HG02852 (cell line): ENCODE measurements at regions not wholly inside any gene's neighbourhood (a gene's known extent, or its start where the extent isn't known, plus 50 kb on each side); places are given as distances from the start of the nearest gene placed in this dataset.

Experiments
- ATAC-seq: cut with Tn5 transposase; IDR thresholded peaks from one replicate; pipeline ENCODE4 v1.9.1; 2021; ENCODE audit warnings: mild to moderate bottlenecking, moderate library complexity; ENCODE audit not compliant: unreplicated experiment

DNA sequence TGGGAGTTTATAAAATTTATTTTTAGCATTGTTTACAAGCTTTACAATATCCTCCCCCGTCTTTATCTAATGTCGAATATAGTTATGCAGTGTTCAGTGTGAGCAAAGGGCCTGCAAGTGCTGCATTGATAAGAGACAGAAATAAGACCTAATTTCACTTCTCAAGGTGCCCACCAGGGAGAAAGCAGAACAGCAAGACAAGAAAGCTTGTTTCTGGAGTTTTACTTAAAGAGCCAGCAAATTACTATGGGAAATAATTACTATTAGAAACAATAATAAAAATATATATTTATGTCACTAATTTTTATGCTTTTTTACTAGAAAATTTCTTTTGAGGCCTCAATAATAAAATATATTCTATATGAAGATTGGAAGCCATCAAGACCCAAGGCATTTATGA lies 2677.7 kb downstream of the ARAP2 start:
- ATAC-seq = no peak

DNA sequence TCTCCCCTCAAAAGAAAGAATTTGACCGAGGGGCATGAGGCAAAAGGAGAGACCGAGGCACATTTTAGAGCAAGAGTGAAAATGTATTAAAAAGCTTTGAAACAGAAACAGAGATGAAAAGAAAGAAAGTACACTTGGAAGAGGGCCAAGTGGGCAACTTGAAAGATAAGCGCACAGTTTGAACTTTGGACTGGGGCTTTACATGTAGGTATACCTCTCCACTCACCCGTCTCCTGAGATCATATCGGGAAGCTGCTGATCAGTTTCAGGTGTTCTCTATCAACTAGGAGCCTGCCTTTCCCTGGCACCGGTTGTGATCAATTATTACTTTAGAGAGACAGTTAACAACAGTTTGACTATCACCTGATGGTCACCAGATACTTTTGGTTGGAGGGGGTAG lies 2666.5 kb downstream of the ARAP2 start:
- no peak for ATAC-seq

DNA sequence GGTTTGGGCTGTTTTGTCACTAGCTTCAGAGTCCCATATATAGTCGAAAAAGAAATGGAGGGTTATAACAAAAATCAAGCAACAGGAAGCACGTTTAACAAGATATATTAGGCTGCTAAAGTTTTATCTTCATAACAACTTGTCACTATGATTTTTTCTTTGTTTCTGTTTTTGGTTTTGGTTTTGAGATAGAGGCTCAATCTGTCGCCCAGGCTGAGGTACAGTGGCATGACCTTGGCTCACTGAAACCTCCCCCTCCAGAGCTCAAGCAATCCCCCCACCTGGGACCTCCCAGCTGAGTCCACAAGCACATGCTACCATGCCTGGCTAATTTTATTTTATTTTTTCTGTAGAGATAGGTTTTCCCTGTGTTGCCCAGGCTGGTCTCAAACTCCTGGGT lies 2664.4 kb downstream of the ARAP2 start:
- ATAC-seq = no peak

DNA sequence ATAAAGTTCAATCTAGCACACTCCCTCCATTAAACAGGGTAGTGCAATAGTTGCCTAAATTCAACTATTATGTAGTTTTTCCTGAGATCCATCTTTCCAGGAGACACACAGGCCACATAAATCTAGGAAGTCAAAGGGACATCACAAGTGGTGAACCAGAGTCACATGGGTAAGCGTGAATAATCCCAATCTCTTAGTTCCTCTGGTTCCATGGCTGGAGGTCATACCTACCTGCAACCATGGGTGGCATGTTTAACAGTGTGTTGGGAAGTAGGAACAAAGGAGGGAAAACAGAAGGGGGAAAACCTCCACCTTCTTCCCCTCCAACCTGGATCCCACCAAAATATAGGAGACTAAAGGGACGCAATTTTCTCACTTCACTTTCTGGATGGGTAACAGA lies 2651.6 kb downstream of the ARAP2 start:
- no peak for ATAC-seq

DNA sequence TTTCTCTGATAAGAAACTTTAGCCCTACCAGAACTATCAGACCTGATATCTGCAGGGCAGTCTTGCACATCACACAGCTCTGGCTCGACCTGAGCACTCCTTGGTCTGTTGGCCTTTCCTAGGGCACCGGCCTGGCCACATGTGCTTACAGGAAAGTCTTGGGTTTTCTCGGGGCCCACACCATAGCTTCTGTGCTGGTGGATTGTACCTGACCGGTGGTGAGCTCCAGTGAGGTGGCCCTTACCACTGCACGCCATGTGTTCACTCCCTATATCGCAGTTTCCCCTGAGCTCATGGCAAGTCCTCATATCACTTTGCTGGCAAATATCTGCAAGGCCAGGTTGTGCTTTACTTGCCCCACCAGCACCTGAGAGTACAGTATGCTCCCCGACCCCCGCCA lies 2637.4 kb downstream of the ARAP2 start:
- no peak for ATAC-seq

DNA sequence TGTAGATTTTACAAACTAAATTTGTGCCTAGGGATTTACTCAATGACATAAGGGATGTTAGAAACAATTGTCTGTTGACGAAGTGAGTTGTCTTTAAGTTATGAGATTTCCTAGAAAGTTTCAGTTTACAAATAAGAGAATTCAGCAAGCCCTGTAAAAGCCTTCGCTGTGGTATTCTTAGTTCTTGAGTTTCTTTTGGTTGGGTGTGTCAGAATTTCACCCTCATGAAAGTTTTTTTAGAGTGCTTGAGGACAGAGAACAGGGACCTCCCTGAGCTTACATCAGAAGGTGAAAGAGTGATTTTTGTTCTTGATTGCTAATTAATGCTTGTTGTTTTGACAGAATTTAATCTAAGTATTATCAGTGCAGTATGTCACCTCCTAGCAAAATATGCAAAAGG lies 2628.2 kb downstream of the ARAP2 start:
- no peak for ATAC-seq

DNA sequence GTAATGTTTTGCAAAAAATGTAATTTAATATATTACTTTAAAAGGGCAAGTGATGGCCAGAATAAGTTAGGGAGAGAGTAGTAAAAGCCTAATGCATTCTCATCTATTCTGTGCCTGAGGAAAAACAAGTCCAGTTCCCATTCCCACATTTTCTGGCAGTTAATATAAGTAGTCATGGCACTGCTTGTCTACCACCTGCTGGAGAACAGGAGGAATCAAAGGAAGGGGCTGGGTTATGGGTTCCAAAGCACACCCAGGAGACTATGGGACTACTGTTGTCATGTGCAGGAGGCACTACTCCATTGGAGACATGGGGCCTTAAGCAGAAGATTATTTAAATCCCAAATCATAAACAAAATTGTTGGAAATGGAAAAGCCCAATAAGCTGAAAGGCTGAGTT lies 2618.6 kb downstream of the ARAP2 start:
- no peak for ATAC-seq

DNA sequence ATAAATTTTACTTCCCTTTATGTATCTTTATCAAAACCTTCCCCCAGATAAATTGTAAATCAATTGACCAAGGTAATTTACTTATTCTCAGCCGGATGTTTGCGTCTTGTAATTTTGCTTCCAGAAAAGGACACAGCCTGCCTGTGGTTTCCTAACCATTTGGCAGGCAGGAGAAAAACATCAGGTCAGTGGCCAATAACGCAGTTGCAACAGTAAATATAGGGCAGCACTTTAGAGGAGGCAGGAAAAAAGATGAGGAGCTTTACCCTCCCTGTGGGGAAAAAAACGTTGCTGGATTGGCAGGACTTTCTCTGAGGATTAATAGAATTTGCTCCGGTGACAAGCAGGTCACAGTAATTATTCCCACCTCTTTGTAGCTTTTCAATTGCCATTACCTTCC lies 2618.1 kb downstream of the ARAP2 start:
- ATAC-seq = no peak

DNA sequence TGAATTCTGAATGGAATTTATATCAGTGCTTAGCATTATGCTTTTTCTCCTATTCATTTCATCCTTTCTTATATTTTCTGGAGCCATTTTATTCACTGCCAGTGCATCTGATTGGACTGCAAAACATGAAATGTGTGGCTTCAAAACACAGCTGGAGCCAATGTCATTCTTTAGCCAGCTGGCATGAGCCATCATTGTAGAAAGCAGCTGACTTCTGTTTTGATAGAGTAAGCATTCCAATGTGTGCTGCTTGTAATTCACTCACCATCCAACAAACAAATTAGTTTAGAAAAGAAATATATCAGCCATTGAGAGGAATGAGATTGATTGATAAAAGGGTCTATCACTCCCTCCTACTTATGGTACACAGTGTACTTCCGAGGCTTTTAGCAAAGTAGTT lies 2616.0 kb downstream of the ARAP2 start:
- no peak for ATAC-seq

DNA sequence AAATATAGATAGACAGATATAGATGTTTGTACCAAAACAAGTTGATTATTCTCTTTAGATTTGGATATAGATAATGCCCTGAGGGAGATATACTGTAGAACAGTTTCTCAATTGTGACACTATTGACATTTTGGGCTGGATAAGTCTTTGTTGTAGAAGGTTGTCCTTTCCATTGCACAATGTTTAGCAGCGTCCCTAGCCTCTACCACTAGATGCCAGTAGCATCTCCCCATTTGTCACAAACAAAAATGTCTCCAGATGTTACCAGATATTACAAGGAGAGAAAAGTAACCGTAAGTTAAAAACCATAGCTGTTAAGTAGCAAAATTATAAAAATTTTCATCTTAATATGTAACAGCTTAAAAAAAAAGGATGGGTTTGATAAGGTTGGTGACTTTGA lies 2595.3 kb downstream of the ARAP2 start:
- no peak for ATAC-seq

DNA sequence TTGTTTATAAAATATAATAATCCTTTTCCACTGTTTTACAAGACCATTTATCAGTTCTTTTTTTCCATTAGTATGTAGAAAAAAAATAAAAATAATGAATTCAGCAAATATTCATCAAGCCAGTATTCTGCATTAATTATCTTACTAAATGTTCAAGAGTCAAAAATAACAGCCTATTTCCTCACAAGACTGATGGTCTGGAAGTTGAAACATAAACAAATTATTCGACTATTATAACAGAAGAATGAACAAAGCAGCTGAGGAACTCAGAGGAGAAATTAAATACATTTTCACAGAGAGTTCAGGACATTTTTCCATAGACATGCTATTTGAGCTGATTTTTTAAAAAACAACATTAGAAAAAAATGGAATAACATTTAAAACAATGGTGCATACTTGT lies 2594.8 kb downstream of the ARAP2 start:
- no peak for ATAC-seq

DNA sequence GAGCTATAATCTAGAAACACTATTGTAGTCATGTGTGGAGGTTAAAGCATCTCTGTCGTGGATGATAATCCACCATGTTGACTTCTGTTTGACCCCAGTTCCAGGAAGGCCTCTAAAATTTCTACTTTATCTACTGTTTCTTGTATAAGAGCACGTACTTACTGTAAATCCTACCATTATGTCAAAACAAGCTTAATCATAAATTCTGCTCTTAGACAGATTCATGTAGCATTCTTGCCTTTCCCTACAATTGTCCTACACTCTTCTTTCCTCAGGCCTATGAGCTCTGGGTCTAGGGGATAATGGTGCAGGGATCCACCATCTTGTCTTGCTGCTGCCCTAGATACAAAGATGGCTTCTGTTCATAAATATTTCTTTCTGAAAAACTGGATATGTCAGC lies 2594.3 kb downstream of the ARAP2 start:
- ATAC-seq = no peak

DNA sequence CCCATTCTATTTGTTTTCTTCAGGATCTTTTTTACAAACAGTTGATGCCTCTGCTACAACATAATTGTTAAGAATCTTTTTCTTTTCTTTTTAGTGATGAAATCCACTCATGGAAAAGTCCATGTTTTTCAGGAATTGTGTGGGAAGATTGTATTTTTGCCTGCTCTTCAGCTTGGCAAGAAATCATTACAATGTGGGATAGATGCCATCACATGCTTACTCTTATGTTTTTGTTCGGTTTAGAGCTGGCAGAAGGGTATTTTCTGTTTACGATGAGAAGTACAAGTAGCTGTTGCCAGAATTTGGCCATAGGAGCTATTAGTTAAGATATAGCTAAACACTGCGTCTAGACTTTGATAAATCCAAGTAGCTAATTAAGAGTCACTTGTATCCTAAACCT lies 2585.3 kb downstream of the ARAP2 start:
- ATAC-seq = no peak

DNA sequence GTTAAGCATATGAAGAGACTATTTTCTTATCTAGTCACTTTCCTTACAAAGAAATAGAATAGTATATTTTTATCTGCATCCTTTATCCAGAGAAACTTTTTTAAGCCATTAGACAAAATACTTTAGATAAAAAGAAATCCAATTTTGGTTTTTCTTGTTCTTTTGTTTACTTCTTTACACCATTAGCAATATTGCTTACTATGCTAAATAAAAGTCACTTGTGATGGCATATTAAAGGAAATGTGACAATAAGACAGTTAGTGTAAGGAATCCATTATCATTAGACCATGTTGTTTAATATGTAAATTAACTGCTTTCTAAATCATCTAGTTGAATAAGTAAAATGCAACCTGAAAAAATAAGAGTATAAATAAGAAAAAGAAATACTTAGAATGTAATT lies 2582.7 kb downstream of the ARAP2 start:
- ATAC-seq = no peak

DNA sequence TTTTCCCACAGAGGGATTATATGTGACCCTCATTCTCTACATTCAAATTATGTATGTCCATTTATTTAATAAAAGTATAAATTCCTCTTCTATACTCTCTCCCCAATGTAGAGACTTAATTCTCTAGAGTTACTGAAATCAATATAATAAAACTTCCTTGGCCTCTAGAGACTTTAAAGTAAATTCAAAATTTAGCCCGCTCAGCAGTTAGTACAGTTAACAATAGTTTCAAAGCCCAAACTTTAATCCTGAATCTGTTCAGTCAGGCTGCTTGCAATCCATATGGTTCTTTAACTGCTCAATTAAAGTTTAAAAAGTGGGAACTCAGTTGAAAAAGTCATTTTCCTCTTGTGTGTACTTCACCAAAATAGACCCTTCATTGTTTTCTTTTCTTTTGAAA lies 2558.4 kb downstream of the ARAP2 start:
- ATAC-seq = no peak

DNA sequence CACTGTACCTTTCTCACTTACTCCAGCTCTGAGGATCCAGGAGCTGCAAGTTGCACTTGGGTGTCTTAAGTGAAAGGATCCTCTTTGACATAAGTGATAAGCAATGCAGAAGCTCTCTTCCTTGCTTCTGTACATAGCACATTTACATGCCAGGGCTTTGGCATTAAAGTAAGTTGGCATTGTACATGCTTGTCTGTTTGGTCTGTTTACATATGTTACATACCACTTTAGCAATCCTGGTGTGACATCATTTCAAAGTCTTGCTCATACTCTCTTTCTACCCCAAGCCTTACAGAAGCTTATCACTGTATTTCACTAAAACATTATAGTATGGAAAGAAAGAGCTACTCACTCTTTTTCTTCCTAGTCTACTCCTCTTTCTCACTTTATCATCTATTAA lies 2548.3 kb downstream of the ARAP2 start:
- ATAC-seq = no peak

DNA sequence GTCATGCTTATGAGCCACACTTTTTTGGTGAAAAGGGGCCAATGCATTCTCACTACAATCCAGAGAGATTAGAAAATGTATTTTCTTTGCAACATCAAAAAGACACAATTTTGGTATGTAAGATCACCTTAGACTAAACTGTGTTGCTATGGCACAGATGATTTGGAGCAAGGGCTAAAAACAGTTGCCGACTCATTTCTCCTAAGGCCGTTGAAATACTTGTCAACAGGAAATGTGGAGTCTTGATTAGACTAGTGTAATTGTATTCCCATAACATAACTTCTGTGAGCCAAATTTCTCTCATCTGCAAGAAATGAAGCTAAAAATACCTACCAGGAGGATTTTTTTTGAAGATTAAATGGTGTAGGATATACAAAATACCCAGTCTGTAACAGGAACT lies 2547.7 kb downstream of the ARAP2 start:
- ATAC-seq = no peak

DNA sequence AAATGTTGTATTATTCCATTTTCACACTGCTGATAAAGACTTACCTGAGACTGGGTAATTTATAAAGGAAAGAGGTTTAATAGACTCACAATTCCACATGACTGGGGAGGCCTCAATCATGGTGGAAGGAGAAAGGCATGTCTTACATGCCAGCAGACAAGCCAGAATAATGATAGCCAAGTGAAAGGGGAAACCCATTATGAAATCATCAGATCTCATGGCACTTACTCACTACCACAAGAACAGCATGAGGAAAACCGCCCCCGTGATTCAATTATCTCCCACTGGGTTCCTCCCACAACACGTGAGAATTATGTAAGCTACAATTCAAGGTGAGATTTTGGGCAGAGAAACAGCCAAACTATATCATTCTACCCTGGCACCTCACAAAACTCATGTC lies 2535.1 kb downstream of the ARAP2 start:
- ATAC-seq = no peak

DNA sequence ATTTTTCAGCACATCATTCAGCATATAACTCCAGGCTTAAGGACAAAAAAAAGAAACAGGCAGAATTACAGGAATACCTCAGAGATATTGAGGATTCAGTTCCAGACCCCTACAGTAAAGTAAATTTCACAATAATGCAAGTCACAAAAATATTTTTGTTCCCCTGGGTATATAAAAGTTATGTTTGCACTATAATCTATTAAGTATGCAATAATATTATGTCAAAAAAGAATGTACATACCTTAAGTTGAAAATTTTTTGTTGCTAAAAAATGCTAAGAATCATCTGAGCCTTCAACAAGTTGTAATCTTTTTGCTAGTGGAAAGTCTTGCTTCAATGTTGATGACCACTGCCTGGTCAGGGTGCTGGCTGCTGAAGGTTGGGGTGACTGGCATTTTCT lies 2532.5 kb downstream of the ARAP2 start:
- ATAC-seq = no peak

DNA sequence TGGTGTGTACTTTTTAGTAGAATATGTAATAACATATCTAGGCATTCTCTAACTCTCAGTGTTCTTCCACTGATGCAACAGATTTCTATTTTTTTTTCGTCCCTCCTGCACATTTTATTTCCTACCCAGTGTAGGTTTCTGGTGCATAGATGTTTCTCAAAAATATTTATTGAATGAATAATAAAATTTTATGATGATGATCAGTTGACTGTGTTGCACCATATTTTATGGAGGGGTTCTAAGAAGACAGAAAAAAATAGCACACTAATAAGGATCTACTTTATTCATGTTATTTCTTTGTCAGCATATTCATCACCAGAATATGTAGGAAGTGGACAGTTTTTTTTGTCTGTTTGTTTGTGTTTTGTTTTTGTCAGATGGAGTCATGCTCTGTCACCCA lies 2529.3 kb downstream of the ARAP2 start:
- ATAC-seq = no peak

DNA sequence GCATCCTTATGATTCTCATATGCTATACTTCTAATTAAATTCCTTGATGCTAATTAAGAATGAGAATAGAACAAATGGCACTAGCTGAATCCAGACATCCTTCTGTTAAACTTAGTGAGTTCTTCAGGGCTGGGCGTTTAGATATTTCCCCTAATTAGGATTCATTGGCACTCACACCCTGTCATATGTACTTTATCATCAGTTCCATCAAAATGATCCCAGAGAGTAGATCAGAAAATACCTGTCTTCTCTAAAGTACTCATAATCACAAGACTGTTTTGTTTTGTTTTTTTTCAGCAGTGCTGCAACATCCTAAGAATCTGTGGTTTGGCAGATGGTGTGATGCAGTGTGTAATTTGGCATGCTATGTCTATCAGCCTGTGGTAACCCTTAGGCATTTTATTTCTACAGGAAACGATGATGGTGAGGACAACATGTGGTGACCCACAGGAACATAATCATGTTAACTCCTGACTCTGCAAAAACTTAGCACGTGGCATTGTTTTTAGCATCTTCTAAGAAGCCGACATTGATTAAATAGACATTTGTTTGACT lies 2528.4 kb downstream of the ARAP2 start:
- ATAC-seq = no peak

DNA sequence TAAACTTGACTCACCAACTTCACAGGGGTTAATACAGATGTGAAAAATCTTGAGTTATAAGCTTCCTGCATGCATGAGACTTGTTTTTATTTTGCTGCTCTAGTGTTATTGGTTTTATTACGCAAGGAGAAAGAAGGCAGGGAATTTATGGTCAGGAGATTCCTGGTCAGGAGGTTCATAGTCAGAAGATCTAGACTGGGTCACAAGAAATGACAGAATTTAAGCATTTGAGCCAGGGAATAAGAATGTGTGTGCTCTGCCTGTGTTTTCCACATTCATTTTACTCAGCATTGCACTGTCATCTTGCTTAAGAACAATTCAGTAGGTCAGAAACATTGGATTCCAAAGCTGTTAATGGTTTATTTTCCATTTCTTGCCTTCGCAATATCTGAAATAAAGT lies 2522.1 kb downstream of the ARAP2 start:
- ATAC-seq = no peak

DNA sequence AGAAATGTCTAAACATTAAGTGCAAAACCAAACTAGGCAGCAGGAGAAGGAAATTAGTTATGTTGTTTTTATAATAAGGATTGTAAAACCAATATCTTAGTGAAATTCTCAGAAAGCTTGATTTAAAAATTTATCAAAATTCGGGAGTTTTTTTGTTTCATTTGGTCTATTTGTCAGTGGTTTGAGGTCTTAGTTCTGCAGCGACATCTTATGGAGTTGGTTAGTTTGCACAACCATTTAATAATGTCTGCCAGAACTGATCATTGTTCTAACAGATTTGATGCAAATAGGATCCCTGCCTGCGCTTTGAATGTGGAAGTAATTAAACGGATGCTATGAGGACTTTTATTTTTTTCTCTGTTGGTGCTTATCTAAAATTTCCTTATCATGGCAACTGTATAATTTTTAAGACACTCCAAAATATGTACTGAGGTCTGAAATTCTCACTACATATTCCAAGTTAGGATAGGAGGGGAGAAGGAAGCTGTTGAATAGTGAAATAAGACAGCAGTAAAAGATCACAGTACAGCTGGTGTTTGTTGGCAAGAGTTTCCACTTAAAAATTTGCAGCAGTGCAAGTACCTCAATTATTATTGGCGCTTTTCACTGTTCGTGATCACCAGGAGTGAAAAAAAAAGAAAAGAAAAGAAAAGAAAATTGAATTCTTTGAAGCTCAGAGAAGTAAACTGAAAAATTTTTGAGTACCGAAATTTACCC lies 2521.4 kb downstream of the ARAP2 start:
- no peak for ATAC-seq
